ENCODE measurements at regions not wholly inside any gene's neighbourhood (a gene's known extent, or its start where the extent isn't known, plus 50 kb on each side); places are given as distances from the start of the nearest gene placed in this dataset.
"Not testable (repeated sequence)": the region's sequence is repeated elsewhere in the genome, so short reads cannot be mapped to it uniquely, and the experiment has no call there.

DNA sequence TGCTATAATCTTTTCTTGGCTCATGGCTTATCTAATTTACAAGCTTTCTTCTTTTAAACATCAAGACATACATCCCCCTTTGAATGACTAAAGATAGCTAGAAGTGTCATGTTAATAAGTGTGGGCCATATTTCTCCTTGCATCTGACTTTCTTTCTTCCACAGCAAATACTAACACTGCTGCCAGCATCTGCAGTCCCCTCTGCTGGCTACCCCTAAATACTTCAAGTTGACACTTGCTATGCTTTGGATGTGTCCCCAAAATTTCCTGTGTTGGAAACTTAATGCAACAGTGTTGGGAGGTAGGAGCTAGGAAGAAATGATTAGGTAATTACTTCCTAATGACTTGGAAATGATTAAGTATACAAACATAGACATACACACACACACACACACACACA, 459.0 kb upstream of the ST8SIA4 start:
- no peak for DNase-seq (ENCODE audit: low spot score)

DNA sequence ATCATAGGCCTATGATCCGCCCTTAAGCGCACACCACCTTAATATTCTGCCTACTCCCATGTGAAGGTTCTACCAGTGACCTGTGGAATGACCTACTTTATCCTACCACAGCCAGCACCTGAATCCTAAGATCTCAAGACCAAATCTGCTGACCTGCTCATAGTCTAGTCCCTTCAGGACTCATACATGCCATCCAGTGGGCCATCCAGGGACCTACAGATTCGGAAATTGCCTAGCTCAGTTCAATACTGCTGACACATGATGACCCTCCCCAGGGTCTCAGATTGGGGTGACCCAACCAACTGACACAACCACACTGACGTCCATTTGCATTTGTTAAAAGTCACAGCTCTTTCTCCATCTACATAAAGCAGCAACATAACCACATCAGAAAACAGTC, 443.8 kb upstream of the ST8SIA4 start:
- no peak for DNase-seq (ENCODE audit: low spot score)

- no peak for DNase-seq (ENCODE audit: low spot score)
Observed at GRCh38 chr5:101346447-101346846, 443.4 kb upstream of the ST8SIA4 start.

DNA sequence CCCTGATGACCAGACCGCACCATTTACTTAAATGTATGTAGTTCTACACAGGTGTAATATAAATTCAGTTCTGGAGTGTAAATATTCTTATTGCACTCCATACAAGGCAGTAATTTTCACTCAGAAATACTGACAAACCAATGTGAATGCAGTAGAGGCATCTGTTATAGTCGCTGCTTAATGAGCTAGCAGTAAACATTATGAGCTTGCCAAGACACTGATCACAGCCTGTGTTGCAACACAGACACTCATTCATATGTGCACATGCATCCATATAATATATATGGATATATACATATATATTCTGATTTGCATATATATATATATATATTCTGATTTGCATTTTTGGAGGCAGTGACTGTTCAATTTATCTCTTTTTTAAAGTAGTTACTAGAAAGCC, 435.1 kb upstream of the ST8SIA4 start:
- DNase-seq (ENCODE audit: low spot score), result no peak

- DNase-seq (ENCODE audit: low spot score), result no peak
Observed at GRCh38 chr5:101327816-101328215, 424.7 kb upstream of the ST8SIA4 start.

GRCh38 chr5:101326766-101327165, 423.7 kb upstream of the ST8SIA4 start:
- no peak for DNase-seq (ENCODE audit: low spot score)

DNA sequence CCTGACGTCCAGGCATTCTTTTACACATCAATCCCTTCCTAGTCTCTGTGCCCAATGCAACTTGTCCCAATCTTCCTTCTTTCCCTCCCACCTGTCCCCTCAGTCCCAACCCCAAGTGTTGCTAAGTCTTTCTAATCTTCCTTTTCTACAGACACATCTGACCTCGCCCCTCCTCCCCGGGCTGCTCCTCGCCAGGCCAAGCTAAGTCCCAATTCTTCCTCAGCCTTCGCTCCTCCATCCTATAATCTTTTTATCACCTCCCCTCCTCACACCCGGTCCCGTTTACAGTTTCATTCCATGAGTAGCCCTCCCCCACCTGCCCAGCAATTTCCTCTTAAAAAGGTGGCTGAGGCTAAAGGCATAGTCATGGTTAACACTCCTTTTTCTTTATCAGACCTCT, 413.3 kb upstream of the ST8SIA4 start:
- DNase-seq (ENCODE audit: low spot score), result not testable (repeated sequence)

- no peak for DNase-seq (ENCODE audit: low spot score)
Observed at GRCh38 chr5:101306391-101307137, 403.5 kb upstream of the ST8SIA4 start.

DNA sequence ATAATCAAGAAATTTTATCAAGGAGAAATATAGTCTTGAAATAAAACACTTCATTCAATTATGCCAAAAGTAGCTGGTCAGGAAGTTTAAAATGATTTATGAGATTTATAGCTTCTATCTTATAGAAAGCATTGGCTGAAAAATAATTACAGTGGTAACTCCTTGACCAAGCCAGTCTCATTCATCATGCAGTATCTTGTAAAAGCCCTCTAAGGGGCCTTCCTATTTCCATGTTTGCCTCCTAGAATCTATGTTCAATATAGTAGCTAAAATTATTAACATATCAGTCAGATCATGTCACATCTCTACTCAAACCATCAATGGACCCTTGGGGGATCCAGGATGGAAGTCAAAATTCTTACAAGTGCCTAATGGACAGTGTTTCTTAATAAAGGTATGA, 393.4 kb upstream of the ST8SIA4 start:
- DNase-seq (ENCODE audit: low spot score), result no peak

GRCh38 chr5:101292199-101292598, 389.1 kb upstream of the ST8SIA4 start:
- no peak for DNase-seq (ENCODE audit: low spot score)

- not testable (repeated sequence) for DNase-seq (ENCODE audit: low spot score)
Observed at GRCh38 chr5:101290761-101291160, 387.7 kb upstream of the ST8SIA4 start.

- DNase-seq (ENCODE audit: low spot score), result no peak
Observed at GRCh38 chr5:101288633-101289032, 385.6 kb upstream of the ST8SIA4 start.

- no peak for DNase-seq (ENCODE audit: low spot score)
Observed at GRCh38 chr5:101284736-101285375, 381.8 kb upstream of the ST8SIA4 start.

DNA sequence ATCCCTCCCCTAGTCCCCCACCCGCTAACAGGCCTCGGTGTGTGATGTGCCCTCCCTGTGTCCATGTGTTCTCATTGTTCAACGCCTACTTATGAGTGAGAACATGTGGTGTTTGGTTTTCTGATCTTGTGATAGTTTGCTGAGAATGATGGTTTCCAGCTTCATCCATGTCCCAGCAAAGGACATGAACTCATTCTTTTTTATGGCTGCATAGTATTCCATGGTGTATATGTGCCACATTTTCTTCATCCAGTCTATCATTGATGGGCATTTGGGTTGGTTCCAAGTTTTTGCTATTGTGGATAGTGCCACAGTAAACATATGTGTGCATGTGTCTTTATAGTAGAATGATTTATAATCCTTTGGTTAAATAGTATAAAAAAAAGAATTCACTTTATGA, 380.9 kb upstream of the ST8SIA4 start:
- not testable (repeated sequence) for DNase-seq (ENCODE audit: low spot score)

DNA sequence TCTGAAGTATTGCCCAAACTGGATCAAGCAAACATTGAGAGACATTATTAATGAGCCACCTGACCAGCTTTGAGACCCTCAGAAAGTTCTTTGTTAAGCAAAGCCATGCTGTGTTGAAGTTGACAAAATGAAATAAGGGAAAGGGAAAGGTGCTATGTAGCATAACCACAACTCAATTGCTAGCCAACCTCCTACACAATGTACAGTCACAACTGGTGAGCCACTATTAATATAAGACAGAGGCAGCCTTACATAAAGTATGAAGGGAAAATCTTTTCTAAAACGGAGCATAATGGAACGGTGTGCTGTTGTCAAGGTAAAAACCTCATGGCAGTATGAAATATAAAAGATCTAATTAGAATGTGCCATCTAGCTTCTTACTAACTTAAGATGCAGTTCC, 375.8 kb upstream of the ST8SIA4 start:
- DNase-seq (ENCODE audit: low spot score), result no peak

- DNase-seq (ENCODE audit: low spot score), result no peak
Observed at GRCh38 chr5:101278011-101278687, 375.1 kb upstream of the ST8SIA4 start.

DNA sequence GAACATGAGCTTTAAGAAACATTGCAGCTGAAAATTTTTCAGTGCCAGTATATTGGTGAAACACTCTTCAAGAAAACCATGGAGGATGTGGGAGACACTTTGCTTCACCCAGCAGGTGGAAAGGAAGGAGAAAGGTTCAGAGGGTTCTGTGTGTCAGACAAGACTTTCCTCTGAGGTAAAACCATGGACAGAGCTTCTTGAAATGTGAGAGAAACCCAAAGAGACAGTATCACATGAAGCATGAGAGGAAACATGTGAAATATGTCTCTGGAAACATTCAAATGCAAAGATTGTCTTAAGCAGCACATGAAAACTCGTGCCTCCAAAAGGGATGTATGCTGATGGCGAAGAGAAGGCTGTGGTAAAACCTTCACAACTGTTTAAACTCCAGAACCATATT, 368.9 kb upstream of the ST8SIA4 start:
- DNase-seq (ENCODE audit: low spot score), result no peak

DNA sequence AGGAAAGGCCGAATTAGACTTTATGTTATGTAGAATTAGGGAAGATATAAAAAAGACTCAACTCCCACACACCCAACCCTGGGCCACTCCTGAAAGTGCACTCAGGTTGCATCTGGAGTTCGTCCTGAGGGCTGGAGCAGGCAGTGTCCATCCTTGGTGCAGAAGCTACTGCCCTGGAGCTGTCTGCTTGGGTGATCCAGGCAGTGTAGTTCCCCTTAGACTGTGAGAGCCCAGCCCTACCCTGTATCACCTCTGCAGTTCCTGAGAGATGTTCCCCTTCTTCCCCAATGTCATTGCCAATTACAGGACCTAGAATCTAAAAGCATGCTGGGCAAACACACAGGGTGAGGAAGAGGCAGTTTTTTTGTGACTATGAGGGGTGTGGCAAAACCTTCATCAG, 368.3 kb upstream of the ST8SIA4 start:
- DNase-seq (ENCODE audit: low spot score), result no peak

GRCh38 chr5:101260857-101261256, 357.8 kb upstream of the ST8SIA4 start:
- no peak for DNase-seq (ENCODE audit: low spot score)

- DNase-seq (ENCODE audit: low spot score), result no peak
Observed at GRCh38 chr5:101253096-101253495, 350.0 kb upstream of the ST8SIA4 start.

DNA sequence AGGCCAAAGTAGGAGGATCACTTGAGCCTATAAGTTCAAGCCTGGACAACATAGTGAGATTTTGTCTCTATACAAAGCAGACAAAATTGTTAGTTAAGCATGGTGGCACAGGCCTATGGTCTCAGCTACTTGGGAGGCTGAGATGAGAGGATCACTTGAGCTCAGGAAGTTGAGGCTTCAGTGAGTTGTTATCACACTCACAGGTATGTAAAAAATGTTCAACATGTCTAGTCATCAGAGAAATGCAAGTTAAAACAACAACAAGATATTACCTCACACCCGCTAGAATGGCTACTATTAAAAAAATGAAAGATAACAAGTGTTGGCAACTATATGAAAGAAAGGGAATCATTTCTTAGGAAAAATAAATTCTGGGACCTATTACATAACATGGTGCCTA, 341.5 kb upstream of the ST8SIA4 start:
- no peak for DNase-seq (ENCODE audit: low spot score)

DNA sequence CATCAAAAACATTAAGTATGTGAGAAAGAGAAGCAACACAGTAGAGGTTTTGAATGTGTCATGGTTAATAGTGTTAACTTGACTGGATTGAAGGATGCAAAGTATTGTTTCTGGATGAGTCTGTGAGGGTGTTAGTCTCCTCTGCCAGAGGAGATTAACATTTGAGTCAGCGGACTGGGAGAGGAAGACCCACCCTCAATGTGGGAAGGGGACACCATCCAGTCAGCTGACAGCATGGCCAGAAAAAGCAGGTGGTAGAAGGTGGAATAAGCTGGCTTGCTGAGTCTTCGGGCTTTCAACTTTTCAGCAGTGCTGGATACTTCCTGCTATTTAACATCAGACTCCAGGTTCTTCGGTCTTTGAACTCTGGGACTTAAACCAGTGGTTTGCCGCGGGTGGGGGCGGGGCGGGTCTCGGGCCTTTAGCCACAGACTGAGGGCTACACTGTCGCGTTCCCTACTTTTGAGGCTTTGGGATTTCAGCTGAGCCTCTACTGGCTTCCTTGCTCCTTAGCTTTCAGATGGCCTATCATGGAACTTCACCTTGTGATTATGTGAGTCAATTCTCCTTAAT, 309.9 kb upstream of the ST8SIA4 start:
- no peak for DNase-seq (ENCODE audit: low spot score)

DNA sequence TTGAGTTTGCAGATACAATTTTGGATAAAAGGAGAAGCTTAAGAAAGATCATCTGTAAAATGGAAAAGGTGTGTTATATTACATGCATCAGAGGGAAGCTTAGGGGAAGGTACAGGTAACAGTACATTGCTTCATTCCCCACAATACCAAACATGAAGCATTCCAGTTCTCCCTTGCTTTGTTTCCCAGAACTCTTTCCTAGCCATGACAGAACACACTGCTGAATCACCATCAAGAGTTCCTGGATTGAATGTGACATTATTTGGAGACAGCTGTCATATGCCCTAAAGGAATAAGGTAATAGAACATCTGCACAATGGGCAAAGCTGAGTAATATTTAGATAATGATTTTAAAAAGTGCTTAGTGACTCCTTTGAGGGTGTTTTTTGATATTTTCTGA, 303.5 kb upstream of the ST8SIA4 start:
- no peak for DNase-seq (ENCODE audit: low spot score)
